NCI-H345 treated with DMSO at 0.1 percent for 48 hours (cell line): ENCODE measurements at regions not wholly inside any gene's neighbourhood (a gene's known extent, or its start where the extent isn't known, plus 50 kb on each side); places are given as distances from the start of the nearest gene placed in this dataset.

Source experiments
- DNase-seq: peaks from one replicate; lab custom pipeline; 2025; ENCODE audit not compliant: unreplicated experiment; lab: John Stamatoyannopoulos, UW

DNA sequence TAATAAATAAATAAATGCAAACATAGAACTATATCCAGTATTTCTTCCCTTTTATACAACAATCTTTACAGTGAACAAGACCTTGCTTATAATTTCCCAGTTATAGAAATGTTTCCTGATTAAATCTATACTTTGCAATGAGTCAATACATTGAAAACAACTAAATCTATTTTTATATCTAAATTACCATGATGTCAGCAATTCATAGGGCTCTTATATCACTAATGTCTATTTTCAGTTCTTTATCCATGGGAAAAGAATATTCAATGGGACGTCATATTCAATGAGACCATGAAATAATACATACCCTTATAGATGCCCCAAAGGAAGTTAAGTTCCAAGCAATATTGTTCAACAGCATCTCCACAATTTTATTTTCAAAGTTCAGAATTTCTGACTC, 359.9 kb downstream of the CASP12 start:
- no peak for DNase-seq

DNA sequence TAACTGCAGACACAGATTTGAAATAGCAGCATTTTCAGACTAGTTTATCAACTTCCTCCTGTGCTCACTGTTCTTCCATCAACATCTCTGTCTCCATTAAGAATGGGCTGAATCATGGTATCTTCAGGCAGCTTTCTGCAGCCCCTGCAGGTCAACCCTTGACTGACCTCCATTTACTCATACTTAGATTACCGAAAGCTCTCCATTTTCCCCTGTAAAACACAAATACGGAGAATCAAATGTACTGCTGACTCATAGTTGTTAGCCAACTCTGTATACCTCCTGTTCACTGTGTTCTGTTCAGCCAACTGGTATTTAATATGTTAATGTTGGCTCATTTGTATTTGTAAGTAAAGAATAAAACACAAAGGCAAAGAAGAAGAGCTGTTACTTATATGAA, 364.0 kb downstream of the CASP12 start:
- no peak for DNase-seq

DNA sequence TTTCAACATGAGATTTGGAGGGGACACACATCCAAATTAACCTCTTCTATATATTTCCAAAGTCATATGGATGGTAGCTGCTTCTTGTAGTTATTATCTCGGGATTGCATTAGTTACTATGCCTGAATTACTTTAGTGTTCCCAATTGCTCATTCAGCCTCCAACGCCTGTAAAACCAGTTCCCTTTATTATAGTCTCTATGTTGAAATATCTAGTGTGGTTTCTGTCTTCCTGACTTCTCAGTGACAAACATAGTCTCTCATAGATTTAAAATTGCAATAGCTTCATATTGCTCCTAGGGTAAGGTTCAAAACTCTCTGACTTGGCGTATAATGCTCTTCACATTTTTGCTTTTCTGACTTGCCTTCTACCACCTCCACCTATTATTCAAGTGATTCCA, 366.4 kb downstream of the CASP12 start:
- DNase-seq, result no peak

DNA sequence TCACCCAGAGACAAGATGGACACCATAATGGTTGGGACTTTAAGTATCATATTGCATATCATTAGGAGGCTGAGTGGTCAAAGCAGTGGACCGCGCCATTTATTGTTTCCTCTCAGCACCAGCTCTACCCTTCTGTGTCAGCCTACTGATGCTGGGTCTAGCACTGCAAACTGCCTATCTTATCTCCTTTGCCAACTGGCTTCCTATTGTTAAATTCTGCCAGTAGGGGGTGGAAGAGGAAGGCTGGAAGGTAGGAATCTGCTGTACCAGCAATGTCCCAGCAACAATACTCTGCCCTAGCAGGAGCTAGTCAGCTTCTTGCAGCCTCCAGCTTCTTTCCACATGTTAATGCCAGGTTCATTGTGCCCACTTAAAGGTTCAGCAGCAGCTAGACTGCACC, 367.1 kb upstream of the PDGFD start:
- DNase-seq, result no peak

DNA sequence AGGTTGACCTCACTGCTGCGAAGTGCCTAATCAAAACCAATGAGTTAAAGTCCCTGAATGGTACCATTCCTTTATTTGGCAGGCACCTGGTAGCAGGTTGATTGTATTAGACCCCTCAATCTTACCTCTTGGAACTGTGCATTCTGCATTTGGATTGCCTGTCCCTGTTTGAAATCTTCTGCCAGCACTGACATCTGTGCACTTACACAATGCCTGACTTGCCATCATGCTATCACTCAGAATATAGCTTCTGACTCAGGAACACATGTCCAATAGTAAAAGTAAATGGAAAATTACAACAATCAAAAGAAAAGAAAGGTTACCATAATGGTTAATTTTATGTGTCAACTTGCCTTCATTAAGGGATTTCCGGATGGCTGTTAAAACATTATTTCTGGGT, 366.0 kb upstream of the PDGFD start:
- DNase-seq, result no peak

DNA sequence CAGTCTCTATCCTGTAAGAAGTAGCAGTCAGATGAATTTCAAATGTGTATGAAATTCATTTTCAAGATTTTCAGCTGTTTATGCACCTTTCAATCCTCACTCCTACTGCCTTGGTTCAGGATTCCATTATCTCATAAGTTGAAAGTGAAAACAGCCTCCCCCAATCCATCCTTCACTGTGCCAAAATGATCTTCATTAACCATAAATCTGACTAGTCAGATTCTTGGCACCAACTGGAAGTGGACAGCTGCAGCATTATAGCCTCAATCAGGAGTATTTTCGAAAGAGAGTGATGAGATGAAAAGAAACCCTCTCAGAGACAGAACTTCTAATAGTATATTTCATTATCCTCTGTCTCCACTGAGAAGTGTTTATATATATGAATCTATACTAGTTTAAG, 365.3 kb upstream of the PDGFD start:
- DNase-seq, result no peak

DNA sequence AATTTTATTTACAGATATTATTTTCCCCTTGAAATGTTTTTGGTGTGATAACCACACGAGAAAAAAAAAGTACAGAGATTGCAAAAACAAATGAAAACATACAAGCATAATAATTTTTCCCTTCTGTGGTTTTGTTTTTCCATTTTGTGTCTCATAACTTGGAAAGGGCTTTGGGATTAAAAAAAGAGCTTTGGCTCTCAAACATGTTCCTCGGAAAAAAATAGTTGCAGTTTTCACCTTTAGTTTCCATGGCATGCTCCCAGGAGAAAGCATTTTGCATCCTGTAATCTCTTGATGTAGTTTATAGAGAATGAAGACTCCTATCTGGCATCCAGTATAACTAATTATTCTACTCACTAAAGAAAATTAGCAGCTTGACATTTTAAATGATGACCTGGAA, 362.1 kb upstream of the PDGFD start:
- DNase-seq, result no peak

DNA sequence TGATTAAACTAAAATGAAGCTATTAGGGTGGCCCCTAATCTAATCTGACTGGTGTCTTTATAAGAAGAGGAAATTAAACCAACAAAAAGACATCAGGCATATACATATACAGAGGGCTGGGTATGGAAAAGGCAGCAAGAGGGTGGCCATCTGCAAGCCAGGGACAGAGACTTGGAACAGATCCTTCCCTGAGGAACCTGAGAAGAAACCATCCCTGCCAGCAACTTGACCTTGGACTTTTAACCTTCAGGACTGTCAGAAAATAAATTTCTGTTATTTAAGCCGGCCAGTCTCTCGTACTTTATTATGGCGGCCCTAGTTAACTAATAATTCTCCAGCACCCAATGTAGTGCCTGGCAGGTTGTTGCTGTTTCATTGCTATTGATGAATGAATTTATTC, 361.5 kb upstream of the PDGFD start:
- DNase-seq, result no peak

DNA sequence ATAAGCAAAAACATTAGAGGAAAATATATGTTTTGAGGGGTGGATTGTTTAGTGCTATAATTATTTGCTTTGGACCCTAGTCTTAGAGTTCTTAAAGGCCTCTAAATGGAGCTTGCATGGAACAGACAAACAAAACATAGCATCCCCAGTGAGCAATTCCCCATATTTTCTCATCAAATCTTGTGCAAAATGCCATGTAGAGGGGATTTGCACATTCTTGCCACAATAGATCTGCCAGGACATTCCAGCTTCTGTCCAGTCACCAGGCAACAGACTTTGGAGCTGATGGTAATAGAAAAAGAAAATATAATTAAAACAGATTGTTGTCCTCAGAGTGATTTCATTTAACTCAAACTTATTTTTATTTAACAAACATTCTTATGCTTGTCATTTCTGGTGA, 360.3 kb upstream of the PDGFD start:
- no peak for DNase-seq

DNA sequence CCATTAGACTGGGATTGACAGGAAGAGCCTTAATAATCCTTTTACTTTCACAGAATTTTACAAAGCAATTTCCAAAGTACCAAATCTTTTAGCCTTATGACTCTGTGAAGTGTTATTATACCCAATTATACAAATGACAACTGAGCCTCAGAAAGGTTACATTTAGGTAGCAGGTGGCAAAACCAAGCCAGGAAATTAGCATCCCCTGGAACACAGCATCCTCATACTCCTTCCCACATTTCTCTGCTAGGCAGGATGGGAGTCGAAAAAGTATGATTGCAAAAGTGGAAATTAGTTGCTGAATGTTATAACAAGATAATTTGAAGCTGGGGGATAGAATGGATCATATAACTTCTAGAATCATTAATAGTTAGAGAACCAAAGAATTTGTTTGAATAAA, 359.7 kb upstream of the PDGFD start:
- no peak for DNase-seq

DNA sequence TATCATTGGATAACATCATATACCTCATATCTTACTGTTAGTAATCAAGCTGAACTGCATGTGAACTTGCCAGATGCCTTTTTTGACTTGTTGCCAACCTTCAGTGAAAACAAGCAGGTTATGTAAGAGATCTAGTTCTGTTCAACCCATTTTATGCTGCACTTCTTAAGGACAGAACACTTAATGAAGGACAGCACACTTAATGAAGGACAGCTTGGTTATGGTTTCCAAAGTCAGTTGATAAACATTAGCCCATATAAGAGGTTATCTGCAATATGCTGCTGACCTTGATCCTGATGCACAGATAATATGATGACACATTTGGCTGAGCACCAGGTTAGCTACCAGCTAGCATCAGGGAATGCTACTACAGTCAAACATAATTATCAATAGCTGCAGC, 358.7 kb upstream of the PDGFD start:
- no peak for DNase-seq

DNA sequence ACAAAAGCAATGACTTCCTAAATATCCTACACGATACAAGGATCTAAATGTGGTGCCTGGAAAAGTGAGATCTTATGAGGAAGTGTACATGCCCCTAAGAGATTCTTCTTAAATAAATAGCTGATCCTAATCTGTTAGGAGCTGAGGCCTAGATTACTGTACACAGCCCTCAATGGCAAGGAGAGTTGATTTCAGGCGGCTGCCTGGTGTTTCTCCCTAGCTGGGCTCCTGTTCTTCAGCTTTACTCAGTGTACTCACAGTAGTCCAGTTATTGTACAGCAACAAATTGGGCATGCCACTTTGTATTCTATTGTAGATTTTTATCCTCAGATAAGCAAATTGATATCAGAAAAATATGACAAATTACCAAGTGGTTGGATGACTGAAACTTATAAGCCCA, 358.2 kb upstream of the PDGFD start:
- no peak for DNase-seq

DNA sequence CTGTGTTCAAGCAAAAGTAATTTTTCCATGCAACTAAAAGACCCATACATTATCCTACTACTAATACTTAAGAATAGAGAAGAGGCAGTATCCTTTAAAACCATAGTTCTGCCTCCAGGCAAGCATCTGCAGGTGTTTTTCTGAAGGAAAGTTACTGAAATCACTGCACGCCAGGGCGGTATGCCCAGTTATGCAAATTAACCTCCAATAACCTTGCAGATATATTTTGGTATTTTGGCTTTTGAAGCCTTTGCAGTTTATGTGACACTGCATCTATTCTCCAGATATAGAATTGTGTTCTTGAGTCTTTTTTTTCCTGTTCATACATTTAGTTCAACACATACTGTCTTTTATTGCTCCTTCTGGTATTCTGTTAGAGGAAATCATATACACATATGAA, 346.2 kb upstream of the PDGFD start:
- DNase-seq, result no peak

DNA sequence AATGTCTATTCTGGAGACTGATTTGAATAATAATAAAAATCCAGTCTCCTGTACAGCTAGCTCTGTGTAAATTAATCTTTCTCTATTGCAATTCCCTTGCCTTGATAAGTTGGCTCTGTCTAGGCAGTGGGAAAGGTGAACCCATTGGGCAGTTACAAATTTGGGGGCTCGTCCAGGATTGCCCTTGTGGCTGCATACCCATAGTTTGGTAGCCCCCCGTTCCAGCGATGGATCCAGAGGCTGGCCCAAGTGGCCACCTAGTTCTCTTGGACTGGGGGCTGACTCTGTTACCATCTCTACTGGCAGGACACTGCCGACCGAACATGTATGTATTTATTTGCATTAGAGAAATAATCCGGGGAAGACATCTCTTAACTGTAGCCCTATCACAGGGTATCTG, 326.2 kb upstream of the PDGFD start:
- DNase-seq, result no peak

DNA sequence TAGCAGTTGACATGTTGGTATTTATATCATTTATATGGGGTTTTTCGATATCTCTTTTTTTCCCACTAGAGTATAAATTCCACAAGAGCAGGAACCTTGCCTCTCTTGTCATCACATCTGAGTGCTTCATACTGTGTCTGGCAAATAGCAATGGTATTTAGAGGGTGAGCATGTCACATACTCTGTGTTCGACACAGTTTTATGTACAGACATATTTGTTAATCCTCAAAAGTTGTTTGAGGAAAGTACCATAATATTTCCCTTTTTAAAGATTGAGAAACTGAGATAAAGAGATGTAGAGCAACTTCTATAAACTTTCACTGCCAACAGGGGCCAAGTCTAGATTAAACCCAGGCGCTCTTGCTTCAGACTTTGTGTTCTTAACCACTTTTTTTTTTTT, 324.6 kb upstream of the PDGFD start:
- no peak for DNase-seq

DNA sequence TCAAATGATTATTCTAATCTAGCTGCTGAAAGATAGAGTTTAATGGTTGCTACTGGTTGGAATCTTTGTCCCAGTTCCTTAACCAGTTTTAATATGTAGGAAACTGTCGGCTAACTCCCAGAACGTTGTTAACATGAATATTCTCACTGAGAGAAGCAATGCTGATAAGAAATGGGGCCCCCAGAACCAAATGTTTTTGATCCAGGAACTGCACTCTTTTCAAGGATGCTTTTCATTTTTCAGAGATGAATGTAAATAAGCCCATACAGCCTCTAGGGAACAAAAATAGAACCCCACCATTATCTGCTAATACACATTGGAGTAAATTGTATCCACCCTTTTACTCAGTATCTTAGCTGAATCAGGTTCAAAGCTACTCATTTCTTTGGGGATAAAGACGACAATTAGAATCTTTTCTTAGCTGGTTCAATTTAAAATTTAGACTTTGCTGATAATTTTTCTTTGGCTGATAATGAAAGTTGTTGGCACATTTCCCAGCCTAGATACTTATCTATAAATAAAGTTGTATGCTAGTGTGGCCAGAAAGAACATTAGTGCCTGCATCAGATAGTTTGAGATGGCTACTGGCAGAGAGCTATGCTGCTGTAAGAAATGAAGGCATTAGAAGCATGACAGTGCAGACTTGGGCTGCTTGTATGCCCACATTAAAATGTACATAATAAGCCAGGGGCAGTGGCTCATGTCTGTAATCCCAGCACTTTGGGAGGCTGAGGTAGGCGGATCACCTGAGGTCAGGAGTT, 323.3 kb upstream of the PDGFD start:
- DNase-seq, result no peak

DNA sequence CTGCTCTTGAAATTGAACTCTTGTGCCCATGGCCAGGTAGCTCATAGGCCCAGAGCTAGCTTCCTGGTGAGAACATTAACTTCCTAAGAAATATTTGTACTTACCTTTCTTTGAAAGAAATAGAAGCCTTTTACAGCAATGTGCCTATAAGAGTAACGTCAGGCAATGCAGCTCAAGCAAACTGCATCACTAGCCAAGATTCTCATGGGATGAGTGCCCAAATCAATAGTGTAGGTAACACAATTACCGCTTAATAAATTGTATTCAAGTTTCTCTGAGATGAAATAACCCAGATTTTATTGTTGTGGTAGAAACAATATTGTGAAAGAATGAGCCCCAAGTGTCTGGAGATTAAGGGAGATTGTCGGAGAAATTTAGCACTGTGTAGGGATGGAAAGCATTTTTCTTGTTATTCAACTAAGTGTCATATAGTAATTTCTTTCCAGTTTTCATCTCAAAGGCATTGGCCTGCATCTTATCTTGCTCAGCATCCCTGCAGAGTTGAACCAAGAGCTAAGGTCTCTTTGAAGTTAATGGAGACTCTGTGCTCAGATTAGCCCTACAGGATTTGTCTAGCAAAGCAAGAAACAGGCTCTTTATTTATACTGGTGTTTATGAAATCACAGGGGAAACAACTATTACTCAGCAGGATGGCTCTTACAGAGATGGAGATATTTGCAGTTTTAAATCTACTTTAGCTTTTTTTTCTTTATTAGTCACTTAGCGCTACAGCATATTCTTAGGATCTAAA, 321.0 kb upstream of the PDGFD start:
- DNase-seq, result no peak

DNA sequence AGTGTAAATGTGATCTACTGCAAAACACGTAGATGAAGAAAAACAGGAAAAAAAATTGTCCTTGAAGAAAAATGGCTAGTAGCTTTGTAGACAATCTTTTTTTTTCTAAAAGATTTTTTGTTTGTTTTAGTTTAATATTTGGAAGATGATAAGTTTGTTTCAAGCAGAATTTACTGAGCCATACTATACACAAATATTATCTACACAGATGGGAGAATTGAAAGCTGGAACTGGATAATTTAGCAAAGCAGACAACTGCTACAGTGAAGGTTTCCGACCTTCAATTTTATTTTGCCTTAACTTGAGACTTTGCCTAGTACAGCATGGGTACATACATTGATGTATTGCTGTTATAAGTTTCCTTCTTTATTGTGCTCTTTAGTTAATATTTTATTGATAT, 313.0 kb upstream of the PDGFD start:
- DNase-seq, result no peak

DNA sequence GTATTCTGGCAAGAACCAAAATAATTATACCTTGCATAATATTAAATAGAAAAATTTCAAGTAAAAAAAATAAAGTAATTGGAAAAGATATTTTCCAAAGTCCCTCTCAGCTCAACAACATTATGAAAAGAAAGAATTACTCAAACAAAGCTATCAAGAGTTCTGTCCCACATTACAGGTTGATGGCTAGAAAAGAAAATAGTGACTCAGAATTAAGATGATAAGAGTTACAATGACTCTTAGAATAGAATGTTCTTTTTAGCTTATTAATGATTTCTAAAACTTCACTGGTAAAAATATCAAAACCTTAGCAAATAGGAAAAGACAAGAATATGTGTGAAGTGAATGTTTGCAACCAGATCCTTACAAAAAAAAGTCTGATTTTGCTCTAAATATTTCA, 312.5 kb upstream of the PDGFD start:
- no peak for DNase-seq

DNA sequence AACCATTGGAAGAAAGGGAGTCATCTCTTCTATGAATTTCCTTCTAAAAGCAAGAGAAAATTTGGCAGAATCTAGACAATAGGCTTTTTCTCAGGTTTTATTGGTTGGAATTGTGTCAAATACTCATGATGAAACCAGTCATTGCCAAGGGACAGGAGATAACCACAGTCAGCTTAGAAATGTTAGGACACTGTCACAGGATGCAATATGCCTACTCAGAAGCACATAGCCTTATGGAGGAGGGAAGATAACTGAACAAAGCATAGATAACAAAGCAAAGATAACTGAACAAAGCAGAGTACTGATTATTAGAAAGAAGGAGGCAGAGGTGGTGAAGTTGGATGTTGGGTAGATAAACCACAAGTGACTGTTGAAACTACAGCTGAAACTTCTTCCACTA, 303.5 kb upstream of the PDGFD start:
- no peak for DNase-seq

DNA sequence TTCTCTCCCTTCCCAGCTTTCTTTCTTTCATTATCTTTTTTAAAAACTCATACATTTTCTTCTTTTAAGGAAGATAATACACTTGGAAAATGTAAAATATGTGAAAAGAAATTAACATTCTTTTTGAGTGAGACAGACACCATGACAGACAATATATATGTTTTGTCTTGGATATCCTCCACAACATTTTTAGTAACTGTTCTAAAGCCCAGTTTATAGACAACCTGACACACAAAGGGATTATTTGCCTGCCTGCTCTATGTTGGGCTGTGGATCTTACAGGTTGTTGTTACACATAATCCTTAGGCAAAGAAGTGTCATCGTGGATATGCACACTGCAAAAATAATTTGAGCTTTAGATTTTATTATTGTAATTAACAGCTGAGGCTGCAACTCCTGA, 301.4 kb upstream of the PDGFD start:
- no peak for DNase-seq

DNA sequence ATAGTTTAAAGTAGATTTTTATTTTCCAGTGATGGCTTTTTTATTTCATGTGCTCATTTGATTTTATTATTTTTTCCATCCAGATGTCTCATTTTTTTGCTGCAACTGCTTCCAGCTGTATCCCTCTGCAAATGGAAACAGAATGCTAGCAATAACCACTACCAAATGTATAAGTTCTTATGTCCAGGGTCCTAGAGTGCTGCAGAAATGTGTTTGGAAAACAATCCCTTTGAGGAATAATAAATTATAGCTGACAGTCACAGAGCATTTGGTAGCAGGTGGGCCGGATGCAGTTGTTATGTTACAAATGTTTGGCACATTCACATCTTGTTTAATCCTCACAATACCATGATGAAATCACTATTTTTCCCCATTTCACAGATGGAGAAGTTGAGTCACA, 300.7 kb upstream of the PDGFD start:
- DNase-seq, result no peak

DNA sequence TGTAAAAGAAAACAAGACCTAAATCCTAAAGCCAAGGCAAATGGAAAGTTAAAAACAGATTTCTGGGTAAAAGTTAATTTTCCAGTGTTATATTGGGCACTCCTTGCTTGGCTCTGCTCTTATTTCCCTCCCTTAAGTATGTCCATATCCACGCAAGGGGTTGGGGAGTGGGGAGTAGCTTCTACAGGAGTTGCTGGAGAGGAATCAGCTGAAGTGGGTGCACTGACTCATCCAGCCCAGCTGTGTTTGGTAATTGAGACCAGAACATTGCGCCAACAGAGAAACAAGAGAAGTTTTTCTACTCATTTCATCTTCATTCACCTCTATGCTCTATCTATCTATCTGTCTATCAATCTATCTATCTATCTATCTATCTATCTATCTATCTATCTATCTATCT, 298.4 kb upstream of the PDGFD start:
- DNase-seq, result no peak
